ENCODE measurements at regions not wholly inside any gene's neighbourhood (a gene's known extent, or its start where the extent isn't known, plus 50 kb on each side); places are given as distances from the start of the nearest gene placed in this dataset.

DNA sequence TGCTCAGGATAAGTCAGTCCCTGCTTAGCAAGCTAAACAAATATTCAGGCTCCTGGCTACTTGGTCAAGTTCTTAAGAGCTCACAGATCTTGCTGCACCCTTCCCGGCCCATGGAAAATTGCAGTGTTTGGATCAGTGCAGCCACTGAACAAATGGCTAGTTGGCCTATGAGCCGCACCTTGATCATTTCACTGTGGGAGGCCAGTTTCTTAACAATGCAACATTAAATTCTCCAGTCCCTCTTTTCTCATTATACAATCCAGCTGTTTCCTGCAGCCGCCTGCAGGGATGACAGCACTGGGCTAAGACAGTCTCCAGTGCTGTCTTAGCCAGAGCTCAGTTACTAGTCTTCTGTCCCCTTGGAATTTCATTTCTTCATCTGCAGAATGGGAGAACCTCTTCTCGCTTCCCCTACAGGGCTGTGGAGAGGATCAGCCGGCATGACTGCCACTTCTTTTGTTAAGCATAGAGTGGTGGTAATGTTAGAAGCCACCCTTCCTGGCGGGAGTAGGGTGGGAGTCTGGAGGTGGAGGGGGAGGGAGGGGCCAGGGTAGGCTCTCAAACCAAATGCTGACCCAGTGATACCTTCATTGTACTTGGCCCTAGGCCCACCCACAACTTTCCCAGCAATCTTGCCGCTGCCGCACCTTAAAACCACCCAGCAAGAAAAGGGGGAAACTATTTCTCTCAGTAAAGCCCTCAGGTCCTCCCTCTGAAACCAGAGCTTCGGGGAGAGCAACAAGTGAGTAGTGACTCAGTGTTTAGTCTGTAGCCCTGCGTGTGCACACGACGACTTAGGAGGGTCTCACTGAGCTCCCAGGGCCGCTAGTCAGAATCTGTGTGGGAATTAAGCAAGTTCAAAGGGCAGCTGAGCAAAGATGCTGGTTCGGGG is 145.7 kb downstream of the NUAK1 start:
- DNase-seq (ENCODE audit: low spot score) = no peak

DNA sequence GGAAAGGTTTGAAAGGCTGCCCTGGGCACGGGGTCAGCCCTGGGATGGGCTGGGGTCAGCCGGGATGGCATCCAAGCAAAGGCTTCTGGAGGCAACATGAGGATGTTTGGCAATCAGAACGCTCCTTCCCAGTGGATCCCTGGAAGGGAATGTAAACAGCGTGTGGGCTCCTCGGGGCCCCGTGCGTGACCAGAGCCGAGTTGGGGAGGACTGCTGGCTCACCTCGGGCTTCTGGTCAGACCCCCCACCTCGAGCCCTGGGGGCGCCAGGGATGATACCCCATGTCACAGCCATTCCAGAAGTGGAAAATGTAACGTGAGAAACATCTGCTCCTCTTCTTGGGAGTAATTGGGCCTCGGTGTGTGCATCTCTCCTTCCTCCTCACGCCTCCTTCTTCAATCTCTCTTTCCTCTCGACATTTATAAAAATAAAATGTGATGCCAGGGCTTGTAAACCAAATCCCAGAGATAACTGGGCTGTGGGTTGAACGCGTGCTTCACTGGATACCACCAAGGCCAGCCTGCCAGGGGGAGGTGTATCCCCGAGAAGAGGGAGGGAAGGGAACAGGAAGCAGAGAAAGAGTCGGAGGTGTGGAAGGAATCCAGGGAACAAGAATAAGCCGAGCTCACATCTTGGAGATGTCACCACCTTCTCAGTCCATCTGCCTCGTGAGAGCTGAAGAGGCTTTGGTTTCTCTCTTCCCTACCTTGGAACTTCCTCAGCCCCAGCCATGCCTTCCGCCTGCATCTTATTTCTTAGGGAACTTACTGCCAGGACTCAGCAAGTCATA is 144.8 kb downstream of the NUAK1 start:
- DNase-seq (ENCODE audit: low spot score) = no peak

DNA sequence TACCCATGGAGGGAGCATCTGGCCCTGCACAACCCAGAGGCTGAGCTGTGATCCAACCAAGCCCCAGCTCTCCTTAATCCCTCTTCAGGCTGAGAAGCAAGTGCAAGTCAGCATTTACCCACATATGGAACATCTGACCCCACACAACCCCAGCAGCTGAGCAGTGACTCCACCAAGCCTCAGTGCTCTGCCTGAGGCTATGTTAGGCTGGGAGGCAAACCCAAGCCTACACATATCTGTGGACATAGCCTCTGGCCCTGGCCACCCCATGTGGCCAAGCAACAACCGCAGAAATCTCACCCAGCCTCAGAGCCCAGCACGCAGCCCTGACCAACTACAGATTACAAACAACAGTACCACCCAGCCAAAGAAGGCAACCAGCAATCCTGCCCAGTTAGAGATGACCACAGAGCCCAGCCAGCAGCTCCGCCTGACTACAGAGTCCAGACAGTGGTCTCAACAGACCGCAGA is 142.8 kb downstream of the NUAK1 start:
- no peak for DNase-seq (ENCODE audit: low spot score)

DNA sequence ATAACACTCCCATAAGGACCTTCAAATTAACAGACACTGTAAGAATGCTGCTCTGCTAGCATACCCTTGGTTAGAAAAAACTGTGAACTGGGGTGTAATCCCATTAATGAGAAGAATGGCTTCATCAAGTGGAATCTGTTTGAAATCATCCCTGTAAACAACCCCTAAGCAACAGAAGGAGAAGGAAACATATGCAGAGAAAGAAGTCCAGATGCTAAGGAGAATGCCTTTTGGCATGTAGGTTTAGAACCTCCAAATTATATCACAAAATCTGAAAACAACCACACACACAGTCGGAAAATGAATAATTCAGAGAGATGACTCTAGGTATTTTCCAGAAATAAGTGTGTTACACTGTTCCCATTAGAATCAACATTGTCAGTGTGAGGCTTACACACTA is 140.2 kb downstream of the NUAK1 start:
- no peak for DNase-seq (ENCODE audit: low spot score)

DNA sequence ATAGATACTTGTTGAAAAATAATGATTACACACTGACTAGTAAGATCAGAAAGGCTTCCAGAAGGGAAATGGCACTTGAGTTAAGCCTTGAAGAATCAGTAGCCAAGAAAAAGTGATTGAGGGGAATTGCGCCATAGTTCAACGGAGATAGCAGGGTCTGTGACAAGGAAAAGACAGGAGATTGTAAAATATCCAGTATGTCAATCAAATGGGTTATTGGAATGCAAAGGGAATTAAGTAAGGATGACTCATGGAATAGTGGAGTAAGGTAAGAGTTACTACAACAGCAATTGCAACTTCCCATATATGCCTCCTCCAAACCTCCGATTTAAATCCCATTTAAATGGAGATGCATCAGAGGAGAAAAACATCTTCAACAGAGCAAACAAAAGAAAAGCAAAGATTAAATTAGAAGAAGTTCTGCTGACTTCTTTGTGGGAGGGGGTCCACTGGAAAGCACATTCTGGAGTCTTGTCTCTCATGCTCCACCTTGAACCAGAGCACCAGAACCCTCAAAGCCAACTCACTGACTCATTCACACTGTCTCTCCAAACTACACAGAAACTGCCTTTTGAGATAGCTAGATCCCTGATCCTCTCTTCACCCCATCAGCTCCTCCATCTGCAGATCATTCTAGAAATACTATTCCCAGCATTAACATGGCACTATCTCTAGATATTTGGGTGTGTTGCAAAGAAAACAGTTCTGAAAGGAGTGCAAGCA is 138.2 kb downstream of the NUAK1 start:
- no peak for DNase-seq (ENCODE audit: low spot score)

DNA sequence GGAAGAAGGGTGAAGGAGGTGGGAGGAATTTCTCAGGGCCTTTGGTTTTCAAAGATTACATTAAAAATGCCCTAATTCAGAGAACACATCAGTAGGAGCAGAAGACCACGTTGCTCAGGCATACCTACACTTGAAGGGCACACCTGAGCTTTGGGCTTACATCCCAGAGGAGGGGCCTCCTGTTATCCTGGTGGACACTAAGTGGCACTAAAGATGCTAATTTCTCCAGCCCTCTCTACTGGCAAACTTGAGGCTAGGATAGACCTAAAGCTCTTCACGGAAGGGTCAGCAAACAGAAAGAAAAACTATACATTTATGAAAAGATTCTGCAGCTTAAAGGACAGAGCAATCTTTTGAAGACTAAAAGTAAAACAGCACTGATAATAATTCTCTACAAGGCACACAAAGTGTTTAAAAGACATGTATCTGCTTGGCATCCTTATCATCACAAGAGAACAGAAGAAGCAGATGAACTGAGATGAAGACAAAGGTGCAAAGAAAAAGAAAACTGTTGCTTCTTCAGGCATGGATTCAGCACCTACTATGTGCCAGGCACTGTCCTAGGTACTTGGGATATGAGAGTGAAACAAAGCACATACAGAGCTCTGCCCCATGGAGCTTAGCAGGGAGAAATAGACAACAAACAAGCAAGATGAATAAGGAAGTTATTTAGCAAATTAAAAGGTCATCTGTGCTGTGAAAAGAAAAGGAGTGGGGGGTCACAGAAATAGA is 137.5 kb downstream of the NUAK1 start:
- DNase-seq (ENCODE audit: low spot score) = no peak

DNA sequence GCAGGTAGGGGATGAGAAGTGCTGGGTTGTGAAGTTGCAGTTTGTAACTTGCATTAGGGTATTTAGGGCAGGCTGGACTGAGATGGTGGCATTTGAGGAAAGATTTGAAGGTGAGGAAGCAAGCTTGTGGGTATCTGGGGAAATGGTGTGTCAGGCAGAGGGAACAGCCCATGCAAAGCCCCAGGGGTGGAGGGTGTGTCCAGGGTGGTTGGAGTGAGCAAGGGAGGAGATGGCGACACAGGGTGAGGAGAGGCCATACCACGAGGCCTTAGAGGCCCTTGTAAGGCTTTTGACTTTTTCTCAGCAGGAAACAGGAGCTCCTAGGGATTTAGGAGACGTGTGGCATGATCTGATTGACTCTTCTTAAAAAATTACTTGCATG is 136.9 kb downstream of the NUAK1 start:
- no peak for DNase-seq (ENCODE audit: low spot score)

DNA sequence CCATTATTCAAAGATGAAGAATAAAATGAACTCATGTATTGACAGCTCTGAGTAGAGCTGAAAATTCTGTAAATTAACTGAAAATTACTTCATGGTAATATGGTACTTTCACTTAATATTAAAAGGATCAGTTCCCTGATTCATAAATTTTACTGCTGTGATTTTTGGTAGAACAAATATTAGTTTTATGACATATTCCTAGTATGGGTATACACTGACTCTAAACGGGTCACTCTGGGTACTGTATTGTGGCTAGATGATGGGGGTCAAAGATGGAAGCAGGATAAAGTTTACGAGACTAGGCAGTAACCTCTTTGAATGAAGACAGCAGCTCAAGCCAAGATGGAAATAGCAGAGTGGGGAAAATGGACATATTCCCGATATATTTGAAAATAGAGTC is 135.5 kb downstream of the NUAK1 start:
- no peak for DNase-seq (ENCODE audit: low spot score)

DNA sequence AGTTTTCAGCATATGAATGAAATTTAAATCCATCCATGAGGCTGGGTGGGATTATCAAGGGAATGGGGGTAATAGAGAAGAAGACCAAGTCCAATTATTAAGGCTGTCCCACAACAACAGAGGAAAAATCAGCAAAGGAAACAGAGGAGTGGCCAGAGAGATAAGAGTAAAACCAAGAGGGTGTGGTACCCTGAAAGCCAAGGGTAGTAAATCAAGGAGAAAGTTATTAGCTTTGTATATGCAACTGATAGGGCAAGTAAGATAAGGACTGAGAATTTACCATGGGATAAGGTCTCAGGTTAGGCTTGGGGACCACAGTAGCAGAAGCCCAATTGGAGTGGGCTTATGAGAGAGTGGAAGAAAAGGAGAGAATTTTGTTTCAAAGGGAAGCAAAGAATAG is 134.5 kb downstream of the NUAK1 start:
- no peak for DNase-seq (ENCODE audit: low spot score)

DNA sequence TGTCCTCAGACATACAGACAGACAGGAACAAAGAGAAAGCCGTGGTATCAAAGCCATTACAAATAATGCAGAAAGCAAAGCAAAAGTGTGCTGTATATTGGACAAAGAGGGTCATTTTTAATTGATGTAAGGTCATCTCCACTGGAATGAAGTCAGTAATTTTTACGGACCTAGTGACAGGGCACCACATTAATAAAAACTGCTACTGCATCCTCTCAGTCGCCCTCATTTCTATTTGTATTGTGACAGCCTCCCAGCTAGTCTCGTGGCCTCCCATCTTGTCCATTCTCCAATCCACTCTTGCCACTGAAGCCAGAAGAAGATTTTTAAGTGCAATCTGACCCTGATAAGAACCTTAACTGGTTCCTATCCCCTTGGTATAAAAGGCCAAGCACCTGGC is 132.4 kb downstream of the NUAK1 start:
- no peak for DNase-seq (ENCODE audit: low spot score)

DNA sequence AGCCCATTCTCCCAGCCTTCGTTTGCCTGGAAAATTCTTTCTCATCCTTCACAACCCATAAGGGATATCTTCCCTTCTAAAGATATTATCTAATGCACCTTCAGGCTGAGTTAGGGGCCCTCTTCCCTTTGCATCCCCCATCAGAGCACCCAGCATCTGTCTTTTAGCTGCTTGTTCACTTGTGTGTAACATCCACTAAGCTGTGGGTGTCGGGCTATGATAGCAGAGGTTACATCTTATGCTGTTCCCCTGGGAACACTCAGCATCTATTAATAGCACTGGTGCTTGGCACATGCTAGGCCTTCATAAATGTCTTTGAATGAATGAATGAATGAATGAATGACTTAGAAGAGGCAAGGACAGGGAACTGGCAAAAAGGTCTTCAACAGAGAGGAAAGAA is 131.8 kb downstream of the NUAK1 start:
- no peak for DNase-seq (ENCODE audit: low spot score)

DNA sequence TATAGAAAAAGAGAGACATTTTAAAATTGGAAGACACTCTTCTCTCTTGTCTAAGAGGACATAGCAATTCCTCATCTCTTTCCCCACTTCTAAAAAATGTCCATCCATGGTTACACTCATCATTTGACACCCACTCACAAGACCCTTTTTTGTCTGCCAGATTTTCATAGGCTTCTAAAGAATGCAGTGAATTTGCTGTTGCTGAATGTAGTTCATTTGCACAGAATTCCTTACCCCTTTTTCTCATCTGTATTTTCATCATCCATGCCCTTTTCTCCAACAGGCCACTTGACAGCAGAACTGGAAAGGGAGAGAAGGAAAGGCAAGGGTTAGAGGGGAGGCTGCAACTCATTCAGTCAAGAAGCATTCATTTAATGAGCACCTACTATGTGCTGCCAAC is 128.0 kb downstream of the NUAK1 start:
- no peak for DNase-seq (ENCODE audit: low spot score)
